DOHH2 (cell line): ENCODE measurements at regions not wholly inside any gene's neighbourhood (a gene's known extent, or its start where the extent isn't known, plus 50 kb on each side); places are given as distances from the start of the nearest gene placed in this dataset.

Experiments used
- H3F3A ChIP-seq: fragments of 200-600 bp; sonication (generic), shearing (Covaris generic); 2 replicates; pipeline ENCODE4 v1.6.0; 2016; ENCODE audit warnings: antibody characterized with exemption, mild to moderate bottlenecking; ENCODE audit not compliant: control insufficient read depth, insufficient read depth
- H3K27ac ChIP-seq: fragments of 200-600 bp; sonication (generic); 2 replicates; pipeline ENCODE4 v1.5.1; 2014; ENCODE audit warnings: low read depth, mild to moderate bottlenecking, low read length, moderate library complexity
- H3K27me3 ChIP-seq: fragments of 200-600 bp; sonication (generic); 2 replicates; pipeline ENCODE4 v1.6.1; 2014; ENCODE audit warnings: mild to moderate bottlenecking, low read length, mixed read lengths; ENCODE audit not compliant: control insufficient read depth
- H3K36me3 ChIP-seq: fragments of 200-600 bp; sonication (generic); 2 replicates; pipeline ENCODE4 v1.6.1; 2014; ENCODE audit warnings: mild to moderate bottlenecking, low read length, moderate library complexity, mixed read lengths; ENCODE audit not compliant: control insufficient read depth
- H3K4me1 ChIP-seq: fragments of 200-600 bp; sonication (generic); 2 replicates; pipeline ENCODE4 v1.6.1; 2014; ENCODE audit warnings: mild to moderate bottlenecking, low read length, mixed read lengths; ENCODE audit not compliant: control insufficient read depth
- H3K4me2 ChIP-seq: fragments of 200-600 bp; sonication (generic); 2 replicates; pipeline ENCODE4 v1.6.0; 2014; ENCODE audit warnings: mild to moderate bottlenecking, low read length, moderate library complexity
- H3K4me3 ChIP-seq: fragments of 200-600 bp; sonication (generic); 2 replicates; pipeline ENCODE4 v1.5.1; 2014; ENCODE audit warnings: mild to moderate bottlenecking, low read length, mixed read lengths
- H3K79me2 ChIP-seq: fragments of 200-600 bp; sonication (generic); 2 replicates; pipeline ENCODE4 v1.6.1; 2014; ENCODE audit warnings: mild to moderate bottlenecking, low read length, mixed read lengths; ENCODE audit not compliant: control insufficient read depth
- H3K9me2 ChIP-seq: fragments of 200-600 bp; sonication (generic); replicated peaks from 2 replicates; pipeline ENCODE4 v1.6.1; 2014; ENCODE audit warnings: mild to moderate bottlenecking, low read length, mixed read lengths; ENCODE audit not compliant: control insufficient read depth
- H3K9me3 ChIP-seq: fragments of 200-600 bp; sonication (generic); 2 replicates; pipeline ENCODE4 v1.6.1; 2014; ENCODE audit warnings: antibody characterized with exemption, low read length, mixed read lengths; ENCODE audit not compliant: control insufficient read depth, insufficient read depth
- H4K20me1 ChIP-seq: fragments of 200-600 bp; sonication (generic); 2 replicates; pipeline ENCODE4 v1.6.0; 2014; ENCODE audit warnings: low read depth, mild to moderate bottlenecking, antibody characterized with exemption, low read length, moderate library complexity; ENCODE audit not compliant: control insufficient read depth, insufficient read depth
- EZH2phosphoT487 ChIP-seq: fragments of 200-600 bp; sonication (generic); IDR thresholded peaks from 2 replicates; pipeline ENCODE4 v1.6.1; 2017; ENCODE audit warnings: borderline replicate concordance, mild to moderate bottlenecking, antibody characterized with exemption, low read length, moderate library complexity, mixed read lengths
- TF ChIP-seq, protein P1 (sequence below): fragments of 200-600 bp; sonication (generic); IDR thresholded peaks from one replicate; pipeline ENCODE4 v1.5.1; 2014; ENCODE audit warnings: antibody characterized with exemption, mild to moderate bottlenecking, low read depth, low read length; ENCODE audit not compliant: poor library complexity, severe bottlenecking

DNA sequence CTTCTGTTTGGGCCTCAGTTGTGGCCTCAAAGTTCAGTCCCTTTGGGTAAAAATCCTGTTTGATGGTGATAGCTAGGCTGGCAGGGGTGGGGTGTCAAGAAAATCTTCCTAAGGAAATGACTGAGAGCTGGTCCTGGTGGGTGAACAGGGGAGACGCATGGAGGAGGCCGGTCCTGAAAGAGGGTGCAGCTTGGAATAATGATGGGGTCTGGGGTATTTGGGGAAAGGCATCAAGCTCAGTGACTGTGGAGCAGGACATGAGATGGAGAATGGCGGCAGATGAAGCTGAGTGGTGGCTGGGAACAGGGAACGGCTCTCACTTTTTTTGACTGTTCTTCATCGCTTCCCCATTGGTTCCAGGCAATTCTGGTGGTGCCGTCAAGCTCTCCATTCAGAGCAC, 140.7 kb upstream of the PKDCC start:
- Histone ChIP-seq H3K27me3 (peaks cover 9% of the 10 kb centered on the region; the same call in 1 of the 2 replicates), H4K20me1 (no peaks in the 10 kb centered on the region), H3K36me3 (no peaks in the 10 kb centered on the region), H3K9me3 (no peaks in the 10 kb centered on the region), H3K79me2 (no peaks in the 10 kb centered on the region), H3K4me3 (no peak overlapping the region), H3K9me2 (no peaks in the 10 kb centered on the region), H3F3A (no peaks in the 10 kb centered on the region), H3K27ac (no peak overlapping the region), H3K4me1 (no peaks in the 10 kb centered on the region), H3K4me2 (no peak overlapping the region)
- TF ChIP-seq, protein P1, sequence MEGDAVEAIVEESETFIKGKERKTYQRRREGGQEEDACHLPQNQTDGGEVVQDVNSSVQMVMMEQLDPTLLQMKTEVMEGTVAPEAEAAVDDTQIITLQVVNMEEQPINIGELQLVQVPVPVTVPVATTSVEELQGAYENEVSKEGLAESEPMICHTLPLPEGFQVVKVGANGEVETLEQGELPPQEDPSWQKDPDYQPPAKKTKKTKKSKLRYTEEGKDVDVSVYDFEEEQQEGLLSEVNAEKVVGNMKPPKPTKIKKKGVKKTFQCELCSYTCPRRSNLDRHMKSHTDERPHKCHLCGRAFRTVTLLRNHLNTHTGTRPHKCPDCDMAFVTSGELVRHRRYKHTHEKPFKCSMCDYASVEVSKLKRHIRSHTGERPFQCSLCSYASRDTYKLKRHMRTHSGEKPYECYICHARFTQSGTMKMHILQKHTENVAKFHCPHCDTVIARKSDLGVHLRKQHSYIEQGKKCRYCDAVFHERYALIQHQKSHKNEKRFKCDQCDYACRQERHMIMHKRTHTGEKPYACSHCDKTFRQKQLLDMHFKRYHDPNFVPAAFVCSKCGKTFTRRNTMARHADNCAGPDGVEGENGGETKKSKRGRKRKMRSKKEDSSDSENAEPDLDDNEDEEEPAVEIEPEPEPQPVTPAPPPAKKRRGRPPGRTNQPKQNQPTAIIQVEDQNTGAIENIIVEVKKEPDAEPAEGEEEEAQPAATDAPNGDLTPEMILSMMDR: no peak
- no peak for TF ChIP-seq EZH2phosphoT487

DNA sequence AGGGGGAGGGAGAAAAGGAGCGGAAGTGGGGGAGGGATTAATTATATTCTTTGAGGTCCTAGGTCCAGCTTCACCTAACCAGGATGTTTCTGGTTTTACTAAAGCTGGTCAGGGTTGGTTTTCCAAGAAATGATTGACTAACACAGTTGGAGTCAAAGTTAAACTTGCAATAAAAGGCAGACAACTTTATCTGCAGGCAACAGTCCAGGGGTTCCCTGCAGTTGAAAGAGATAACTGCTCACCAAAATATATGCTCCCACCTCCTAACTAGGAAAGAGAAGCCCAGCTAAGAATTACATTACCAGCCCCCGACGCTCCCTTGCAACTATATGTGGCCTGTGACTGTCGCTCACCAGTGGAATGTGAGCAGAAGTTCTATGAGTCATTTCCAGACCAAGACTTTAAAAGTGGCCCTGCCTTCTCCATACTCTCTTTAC, 140.0 kb upstream of the PKDCC start:
- TF ChIP-seq EZH2phosphoT487: no peak
- TF ChIP-seq, protein P1: no peak
- Histone ChIP-seq H3K4me1 (no peaks in the 10 kb centered on the region), H3K36me3 (no peaks in the 10 kb centered on the region), H3K79me2 (no peaks in the 10 kb centered on the region), H4K20me1 (no peaks in the 10 kb centered on the region), H3K27me3 (peaks cover 9% of the 10 kb centered on the region; the same call in 1 of the 2 replicates), H3K4me2 (no peak overlapping the region), H3F3A (no peaks in the 10 kb centered on the region), H3K9me2 (no peaks in the 10 kb centered on the region), H3K9me3 (no peaks in the 10 kb centered on the region), H3K27ac (no peak overlapping the region), H3K4me3 (no peak overlapping the region)

DNA sequence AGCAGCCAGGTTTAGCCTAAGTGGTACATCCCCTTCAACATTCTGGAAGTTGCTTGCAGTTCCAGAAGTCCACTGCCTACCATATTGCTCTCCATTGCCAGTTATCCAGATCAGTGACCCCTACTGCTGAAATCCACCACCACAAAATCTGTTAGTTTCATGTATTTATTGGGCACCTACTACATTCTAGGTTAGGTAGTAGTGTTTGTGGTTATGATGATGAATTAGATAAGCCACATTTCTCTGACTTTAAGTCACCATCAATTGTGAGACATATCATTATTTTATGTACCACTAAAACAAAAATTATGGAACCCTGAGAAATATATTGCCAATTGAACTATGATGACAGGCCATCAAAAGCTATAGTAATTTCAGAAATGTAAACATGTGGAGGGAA, 139.5 kb upstream of the PKDCC start:
- Histone ChIP-seq H3F3A (no peaks in the 10 kb centered on the region), H3K4me3 (no peak overlapping the region), H3K79me2 (no peaks in the 10 kb centered on the region), H3K27me3 (peaks cover 9% of the 10 kb centered on the region; the same call in 1 of the 2 replicates), H3K9me2 (no peaks in the 10 kb centered on the region), H3K4me2 (no peak overlapping the region), H3K9me3 (no peaks in the 10 kb centered on the region), H4K20me1 (no peaks in the 10 kb centered on the region), H3K4me1 (no peaks in the 10 kb centered on the region), H3K36me3 (no peaks in the 10 kb centered on the region), H3K27ac (no peak overlapping the region)
- TF ChIP-seq EZH2phosphoT487: no peak
- TF ChIP-seq, protein P1: no peak
